ENCODE measurements at regions not wholly inside any gene's neighbourhood (a gene's known extent, or its start where the extent isn't known, plus 50 kb on each side); places are given as distances from the start of the nearest gene placed in this dataset.

DNA sequence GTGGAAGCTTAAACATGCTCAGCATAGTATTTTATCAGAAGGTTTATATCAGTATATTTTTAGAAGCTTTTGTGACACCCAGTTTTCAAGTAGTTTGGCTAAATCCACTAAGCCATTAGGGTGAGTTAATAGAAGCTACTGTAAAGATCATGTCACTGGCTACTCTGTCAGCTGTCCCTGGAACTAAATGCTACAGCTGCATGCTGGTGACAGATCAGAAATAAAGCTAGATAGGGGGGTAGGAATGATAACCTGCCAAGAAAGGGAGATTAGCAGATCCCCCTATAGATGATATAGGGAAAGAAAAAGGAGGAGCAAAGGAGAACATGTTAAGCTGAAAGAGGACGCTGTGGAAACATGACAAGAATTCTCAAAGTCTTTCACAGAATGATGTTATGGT lies 363.2 kb downstream of the QKI start:
- TF ChIP-seq, protein P1, sequence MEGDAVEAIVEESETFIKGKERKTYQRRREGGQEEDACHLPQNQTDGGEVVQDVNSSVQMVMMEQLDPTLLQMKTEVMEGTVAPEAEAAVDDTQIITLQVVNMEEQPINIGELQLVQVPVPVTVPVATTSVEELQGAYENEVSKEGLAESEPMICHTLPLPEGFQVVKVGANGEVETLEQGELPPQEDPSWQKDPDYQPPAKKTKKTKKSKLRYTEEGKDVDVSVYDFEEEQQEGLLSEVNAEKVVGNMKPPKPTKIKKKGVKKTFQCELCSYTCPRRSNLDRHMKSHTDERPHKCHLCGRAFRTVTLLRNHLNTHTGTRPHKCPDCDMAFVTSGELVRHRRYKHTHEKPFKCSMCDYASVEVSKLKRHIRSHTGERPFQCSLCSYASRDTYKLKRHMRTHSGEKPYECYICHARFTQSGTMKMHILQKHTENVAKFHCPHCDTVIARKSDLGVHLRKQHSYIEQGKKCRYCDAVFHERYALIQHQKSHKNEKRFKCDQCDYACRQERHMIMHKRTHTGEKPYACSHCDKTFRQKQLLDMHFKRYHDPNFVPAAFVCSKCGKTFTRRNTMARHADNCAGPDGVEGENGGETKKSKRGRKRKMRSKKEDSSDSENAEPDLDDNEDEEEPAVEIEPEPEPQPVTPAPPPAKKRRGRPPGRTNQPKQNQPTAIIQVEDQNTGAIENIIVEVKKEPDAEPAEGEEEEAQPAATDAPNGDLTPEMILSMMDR (IDR thresholded peaks at IDR 0.05) = no peak
- TF ChIP-seq POLR2A (IDR thresholded peaks at IDR 0.05) = no peak
